KBM-7 (cell line): ENCODE measurements at regions not wholly inside any gene's neighbourhood (a gene's known extent, or its start where the extent isn't known, plus 50 kb on each side); places are given as distances from the start of the nearest gene placed in this dataset.
"Not testable (repeated sequence)": the region's sequence is repeated elsewhere in the genome, so short reads cannot be mapped to it uniquely, and the experiment has no call there.

Source experiments
- DNase-seq: peaks from one replicate; pipeline ENCODE4 v3.0.0-alpha.2; 2015
- in situ Hi-C: fragments of 300-500 bp; cut with MboI; formaldehyde crosslinking; loops from 2 replicates; pipeline ENCODE4 v1.14.3; 2020; ENCODE audit warnings: low sequenced_read_pairs, low pct_unique_long_range_greater_than_20kb, mixed read lengths

DNA sequence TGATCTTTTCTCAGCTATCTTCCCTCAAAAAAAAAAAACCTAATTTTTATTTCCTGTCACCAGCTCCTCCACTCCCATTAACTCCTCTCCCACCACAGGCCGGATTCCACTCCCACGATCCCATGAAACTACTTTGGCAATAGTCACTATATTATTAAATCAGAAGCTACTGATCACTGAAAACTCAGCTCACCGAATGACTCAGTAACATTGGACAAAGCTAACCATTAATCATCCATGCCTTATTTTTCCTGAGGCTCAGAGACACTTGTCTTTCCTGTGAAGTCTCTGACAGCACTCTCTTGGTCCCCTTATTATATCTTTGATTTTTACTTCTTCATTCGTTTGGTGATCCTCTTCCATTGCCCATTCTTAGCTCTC, 260.2 kb downstream of the CGGBP1 start:
- no peak for DNase-seq
- in situ Hi-C loops = no loop called here

DNA sequence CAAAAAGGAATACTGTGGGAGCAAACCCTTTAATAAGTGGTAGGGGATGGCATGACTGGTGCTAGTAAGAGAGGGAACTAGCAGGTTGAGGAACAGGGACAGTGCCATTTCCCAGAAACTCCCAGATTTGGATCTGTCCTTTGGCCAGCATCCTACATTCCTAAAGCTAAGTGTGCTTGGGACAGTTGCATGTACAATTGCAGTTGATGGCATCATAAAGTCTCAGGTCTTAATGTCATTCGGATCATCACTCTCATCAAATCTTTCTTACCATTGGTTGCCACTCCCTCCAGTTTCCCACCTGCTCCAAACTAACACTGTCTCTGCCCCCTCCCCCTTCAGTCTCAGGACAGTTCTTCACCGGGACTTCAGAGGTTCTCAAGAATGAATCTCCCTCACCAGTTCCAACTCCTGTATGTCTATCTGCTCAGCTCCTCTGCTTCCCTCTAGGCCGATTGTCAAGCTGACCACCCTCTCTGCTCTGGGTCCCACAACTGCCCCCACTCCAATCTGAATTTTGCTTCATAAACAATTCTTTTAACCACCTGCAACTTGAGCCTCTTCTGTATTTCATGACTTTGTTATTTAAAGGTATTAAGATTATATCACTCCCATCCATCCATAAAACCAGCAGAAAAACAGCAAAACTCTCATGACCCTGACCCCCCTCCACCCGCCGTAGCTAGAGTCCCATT, 260.8 kb downstream of the CGGBP1 start:
- in situ Hi-C loops = no loop called here
- DNase-seq = no peak

DNA sequence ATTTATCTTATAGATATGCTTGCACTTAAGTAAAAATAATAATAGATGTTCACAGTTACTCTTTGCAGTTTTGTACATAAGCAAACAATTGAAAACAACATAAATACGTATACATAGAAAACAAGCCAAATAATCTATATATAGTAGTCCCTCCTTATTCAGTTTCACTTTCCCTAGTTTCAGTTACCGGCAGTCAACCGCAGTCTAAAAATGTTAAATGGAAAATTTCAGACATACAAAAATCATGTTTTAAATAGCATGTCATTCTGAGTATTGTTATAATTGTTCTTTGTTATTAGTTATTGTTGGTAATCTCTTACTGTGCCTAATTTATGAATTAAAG, 262.0 kb downstream of the CGGBP1 start:
- in situ Hi-C loops = no loop called here
- DNase-seq = no peak

DNA sequence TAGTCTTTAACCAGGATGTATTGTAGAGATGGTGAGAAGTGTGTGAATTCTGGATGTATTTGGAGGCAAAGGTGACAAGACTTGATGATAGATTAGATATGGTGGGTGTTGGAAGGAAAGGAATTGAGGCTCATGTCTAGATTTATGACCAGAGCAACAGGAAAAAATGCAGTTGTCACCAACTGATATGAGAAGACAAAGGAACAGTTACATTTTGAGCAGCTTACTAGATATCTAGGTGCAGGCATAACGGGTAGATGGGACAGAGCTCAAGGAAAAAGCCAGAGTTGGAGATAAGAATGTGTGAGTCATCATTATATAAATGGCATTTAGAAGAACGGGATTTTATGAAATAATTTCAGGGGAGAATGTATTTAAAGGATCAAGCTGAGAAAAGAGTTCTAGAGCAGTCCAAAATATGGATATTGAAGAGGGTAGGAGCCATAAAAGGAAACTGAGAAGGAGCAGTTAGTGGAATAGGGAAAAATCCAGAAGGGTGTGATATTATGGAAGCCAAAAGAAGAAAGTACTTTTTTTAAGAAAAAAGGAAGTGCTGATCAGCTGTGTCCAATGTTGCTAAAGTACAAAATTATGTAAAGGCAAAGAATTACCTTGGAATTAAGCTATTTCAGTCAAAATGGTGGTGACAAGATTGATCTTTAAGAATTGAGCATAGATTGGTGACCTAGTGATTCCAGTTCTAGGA, 262.5 kb downstream of the CGGBP1 start:
- DNase-seq = no peak
- in situ Hi-C loops = no loop called here

DNA sequence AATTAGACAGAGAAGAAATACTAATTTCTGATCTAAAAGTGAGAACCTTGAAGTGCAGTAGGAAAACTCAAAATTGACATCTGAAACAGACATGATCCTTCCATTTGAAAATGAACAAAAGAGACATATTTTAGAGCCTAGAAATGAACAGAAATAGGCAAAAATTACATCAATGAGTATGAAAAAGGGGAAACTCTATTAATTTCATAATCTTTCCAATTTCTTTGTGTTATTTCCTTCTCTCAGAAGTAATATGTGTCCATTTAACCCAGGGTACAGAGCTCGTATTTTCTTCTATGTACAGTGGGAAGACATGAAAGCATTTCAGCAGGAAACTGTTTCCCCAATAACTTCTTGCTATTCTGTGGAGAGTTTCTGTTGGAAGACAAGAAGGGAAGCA, 263.1 kb downstream of the CGGBP1 start:
- in situ Hi-C loops = no loop called here
- no peak for DNase-seq

DNA sequence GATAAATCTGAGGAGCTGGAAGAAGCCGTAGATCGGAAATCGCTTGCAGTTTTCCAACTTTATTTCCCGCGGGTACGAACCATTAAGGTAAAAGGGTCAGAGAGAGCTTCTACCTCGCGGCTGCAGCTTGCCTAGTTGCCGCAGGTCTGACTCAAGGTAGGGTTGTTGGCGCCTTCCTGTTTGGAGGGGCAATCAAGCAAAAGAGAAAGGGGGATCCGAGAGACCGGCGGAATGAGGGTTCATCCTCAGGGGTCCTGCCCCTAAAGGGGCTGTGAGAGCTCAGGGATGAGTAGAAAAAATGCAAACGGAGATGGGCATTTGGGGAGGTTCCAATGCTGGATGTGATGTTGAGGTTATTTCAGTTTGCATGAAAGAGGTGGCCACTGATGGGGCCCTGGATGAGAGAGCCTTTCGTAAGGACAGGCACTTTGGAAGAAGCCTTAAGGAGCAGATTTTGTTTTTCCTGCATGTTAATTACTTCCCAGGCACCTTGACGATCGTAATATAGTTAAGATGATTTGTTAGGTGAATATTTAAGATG, 265.4 kb downstream of the CGGBP1 start:
- no peak for DNase-seq
- in situ Hi-C loops = no loop called here

DNA sequence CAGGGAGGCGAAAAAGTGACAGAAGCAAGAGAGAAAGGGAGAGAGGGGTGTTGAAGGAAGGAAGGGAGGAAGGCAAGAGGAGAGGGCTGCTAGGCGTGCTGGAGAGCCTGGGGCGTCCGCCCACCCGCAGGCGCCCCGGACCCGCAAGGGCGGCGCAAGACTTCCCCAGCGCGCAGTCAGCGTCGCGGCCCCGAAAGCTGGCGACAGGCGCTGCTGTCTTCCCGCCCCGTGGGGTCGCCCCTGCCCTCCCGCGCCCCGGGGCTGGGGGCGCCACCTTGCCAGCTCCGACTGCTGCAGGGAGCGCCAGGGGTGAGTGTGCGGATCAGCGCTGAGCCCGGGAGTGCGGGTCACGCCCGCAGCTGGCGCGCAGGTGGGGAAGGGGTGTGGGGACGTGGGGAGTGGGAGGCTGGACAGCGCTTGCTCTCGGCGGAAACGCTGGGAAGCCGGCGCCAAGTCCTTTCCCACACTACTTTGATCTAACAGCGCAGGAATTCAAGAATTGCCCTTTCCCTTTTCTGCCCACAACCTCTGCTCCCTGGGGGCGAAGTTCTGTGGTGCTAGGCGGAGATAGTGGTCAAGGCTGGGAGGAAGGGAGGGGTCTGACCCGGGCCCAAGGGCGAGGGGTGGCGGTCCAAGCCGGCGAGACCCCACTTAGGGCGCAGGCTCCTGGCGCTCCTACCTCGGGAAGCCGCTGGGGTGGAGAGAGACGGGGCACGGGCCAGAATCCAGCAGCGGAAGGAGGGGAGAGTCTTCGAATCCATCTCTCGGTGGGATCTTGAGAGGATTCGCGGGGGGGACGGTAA, 266.1 kb downstream of the CGGBP1 start, which contains the start of gene HTR1F:
HTR1F (plus strand) TSS at position 173 of the 803 bp plus-strand sequence.
- DNase-seq = no peak
- in situ Hi-C loops = no loop called here

DNA sequence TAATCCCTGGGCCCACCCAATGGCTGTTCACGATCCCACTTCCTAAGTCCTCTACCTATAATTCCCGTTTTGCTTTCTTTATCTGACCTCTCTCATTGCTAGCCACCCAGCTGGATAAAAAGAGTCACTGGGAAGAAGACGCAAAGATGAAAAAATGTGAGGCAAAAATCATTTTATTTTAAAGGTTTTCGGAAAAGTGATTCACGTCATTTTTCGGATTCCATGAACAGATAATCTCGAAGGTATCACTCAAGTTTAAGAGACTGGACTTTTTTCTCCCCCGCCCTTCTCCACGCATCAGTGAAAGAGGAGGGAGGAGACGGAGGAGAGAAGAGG, 266.6 kb downstream of the CGGBP1 start:
- DNase-seq = no peak
- in situ Hi-C loops = no loop called here

DNA sequence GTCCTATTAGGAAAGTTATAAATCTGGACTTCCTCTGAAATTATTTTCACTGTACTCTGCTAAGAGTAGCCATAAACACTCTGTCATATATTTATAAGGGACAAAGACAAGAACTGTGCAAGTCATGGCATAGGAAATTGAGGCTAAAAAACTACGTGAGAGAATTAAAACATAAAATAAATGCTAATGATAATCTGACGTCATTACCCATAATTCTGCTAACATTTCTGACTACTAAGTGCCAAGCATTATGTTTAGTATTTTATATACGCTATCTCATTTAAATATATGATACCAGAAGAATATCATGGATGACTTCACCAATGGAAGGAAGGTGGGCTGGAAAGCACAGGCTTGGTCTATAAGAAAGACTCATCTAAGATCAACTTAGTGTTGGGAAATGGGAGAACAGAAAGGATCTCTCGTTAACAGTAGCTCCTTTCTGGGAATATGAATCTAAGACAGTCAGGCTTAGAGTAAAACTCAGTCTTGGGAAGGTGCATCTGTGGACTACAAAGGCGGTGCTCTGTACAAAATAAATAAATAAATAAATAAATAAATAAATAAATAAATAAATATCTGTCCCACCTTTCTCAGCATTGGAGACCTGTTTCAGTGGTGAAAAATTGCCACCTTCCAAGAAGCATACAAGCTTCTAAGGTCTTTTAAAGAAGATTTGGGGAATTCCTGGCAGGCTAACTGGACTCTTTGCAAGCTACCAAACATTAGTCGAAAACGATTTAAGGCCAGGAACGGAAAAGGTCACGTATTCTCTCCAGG, 267.4 kb downstream of the CGGBP1 start:
- DNase-seq = no peak

DNA sequence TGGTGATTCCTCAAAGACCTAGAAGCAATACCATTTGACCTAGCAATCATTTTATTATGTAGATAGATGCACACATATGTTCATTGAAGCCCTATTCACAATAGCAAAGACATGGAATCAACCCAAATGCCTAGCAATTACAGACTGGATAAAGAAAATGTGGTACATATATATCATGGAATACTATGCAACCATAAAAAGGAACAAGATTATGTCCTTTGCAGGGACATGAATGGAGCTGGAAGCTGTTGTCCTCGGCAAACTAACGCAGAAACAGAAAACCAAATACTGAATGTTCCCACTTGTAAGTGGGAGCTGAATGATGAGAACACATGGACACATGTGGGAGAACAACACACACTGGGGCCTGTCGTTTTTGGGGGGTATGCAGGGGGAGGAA, 269.8 kb downstream of the CGGBP1 start:
- in situ Hi-C loops, DNase-seq: not testable (repeated sequence)

More for the DNA sequence above, 267.4 kb downstream of the CGGBP1 start:
- in situ Hi-C loops = no loop called here

DNA sequence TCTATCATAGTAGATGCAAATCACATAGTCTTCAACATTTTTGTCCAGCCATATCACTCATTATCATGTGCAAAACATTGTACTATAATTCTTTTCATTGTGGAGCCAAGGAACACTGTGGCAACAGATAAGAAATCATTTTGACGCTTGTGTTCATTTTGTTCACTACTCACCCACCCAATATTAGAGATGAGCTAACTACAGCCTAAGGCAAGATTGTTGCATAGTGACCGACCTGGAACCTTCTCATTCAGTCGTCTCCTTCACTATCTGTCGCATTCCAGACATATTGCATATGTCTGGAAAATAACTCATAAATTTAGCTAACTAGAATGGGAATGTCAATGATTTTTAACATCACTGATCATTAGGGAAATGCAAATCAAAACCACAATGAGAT, 270.3 kb downstream of the CGGBP1 start:
- in situ Hi-C loops = no loop called here
- DNase-seq = no peak

DNA sequence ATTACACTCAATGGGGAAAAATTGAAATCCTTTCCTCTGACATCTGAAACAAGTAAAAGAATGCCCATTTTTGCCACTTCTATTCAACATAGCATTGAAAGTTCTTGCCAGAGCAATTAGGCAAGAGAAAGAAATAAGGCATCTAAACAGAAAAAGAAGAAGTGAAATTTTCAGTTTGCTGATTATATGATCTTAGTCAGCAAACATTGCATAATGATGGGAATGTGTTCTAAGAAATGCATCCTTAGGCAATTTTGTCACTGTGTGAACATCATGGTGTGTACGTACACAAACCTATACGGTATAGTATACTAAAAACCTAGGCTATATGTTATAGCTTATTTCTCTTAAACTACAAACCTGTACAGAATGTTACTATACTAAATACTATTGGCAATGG, 278.0 kb downstream of the CGGBP1 start:
- in situ Hi-C loops = no loop called here
- no peak for DNase-seq

DNA sequence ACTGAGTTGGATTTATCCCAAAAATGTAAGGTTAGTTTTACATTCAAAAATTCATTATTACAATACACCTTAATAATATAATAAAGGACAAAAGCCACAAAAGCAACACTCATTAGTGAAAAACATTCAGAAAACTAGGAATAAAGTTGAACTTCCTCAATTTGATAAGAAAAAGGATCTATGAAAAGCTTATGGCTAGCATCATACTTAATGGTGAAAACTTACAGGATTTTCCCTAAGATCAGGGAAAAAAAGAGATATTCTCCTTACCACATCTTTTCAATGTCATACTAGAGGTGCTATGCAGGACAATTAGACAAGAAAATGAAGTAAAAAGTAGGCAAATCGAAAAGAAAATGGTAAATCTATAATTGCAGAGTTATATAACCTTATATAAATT, 279.9 kb downstream of the CGGBP1 start:
- in situ Hi-C loops = no loop called here
- DNase-seq = no peak

DNA sequence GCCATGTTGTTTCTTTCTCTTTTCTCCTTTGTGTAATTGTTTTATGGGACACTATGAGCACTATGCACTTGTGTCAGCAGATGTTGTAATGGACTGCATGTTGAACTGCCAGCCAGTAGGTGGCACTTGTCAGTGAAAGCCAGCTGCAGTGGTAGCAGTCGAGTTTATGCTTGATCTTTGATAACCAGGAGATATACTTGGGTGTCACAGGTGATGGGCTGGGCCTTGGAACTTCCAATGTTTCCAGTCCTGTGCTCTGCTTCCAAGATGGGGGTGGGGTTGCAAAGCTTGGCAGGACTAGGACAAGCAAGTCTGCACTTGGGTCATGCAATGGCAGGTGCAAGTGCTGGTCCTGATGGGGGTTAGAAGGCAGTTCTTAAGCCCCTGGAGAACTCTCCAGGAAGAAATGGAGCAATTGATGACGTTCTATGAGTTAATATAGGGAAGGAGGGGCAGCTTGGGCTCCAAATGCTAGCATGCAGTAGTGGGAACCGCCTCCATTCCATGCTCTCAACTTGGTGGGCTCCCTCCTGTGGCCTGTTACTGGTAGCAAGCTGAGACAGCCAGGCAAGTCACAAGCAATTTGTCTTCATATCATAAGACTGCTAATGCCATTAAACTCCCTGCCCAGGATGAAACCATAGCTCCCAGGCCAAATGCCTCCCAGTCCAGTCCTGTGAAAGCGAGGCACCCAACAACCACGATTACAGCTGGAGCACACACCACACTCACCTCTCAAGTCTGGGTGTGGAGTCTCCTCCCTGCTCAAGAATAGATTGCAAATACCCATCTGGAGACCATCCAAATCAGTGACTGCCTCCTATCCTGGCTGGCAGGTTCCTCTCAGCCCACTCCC, 287.2 kb downstream of the CGGBP1 start:
- in situ Hi-C loops = no loop called here
- peak; percentile 60 for DNase-seq

DNA sequence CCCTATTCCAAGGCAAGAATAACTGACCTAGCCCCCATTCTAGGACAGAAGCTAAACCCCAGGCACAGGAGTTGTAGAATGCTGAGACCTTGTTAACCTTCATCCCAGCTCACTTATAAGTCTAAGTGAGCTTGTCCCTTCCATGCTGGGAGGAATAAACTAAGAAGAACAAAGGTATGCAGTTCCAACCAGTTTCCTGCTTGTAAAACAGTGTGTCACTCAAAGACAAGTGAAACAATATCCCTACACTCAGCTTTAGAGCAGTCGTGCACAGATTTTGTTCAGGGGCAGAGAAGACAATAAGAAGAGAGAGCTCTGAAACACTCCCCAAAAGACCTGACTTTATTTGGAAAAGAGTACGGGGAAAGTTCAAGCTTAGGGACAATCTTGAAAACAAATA, 292.1 kb downstream of the CGGBP1 start:
- no peak for DNase-seq
- in situ Hi-C loops = no loop called here

DNA sequence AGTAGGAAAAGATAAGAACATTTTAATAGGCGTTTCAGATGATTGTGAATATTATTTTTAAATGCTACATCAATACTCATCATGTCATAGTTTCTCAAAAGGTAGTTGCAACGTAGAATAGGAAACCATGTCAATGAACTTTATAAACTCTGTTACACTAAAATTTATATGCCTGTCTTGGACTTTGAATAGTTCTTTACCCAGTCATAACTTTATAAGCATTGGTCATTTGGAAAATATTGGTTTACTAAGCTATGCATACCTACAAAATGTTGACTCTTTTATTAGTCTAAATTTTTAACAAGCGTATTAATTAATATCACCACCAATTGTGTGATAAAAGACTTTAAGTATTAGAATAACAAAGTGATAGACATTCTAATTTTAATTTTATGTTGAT, 293.5 kb downstream of the CGGBP1 start:
- in situ Hi-C loops = no loop called here
- no peak for DNase-seq

DNA sequence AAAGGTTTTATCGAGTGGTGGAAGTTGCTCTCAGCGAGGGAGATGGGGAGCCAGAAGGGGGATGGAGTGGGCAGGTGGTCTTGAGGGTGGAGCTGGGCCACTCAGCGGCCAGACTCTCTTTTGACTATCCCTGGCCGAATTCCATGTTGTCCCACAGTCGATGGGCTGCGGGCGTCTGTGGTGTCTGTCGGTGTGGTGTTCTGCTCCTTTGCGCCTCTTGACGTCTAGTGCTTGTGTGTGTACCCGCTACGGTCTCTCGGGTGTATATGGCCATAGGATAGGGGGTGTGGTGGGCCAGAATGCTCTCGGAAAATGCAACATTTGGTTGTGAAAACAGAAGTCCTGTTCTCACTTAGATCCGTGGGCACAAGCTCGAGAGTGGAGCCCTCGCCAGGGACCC, 297.0 kb downstream of the CGGBP1 start:
- in situ Hi-C loops = no loop called here
- no peak for DNase-seq

DNA sequence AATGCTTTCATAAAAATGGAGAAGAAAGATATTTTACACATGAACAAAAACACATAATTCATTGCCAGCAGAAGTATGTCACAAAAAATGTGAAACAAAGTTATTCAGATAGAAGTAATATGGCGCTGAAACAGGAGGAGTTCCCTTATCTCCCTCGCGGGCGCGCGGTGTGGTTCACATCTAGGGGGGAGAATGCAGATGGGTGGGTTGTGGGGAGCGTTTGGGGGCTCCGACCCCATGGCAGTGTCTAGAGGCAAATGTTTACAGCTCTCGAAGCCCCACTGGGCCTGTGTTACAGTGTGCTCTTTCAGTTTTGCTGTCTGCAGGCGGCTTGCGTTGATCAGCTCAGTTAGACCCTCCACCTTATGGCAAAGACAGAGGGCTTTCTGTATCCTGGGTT, 297.5 kb downstream of the CGGBP1 start:
- in situ Hi-C loops = no loop called here
- DNase-seq = no peak

DNA sequence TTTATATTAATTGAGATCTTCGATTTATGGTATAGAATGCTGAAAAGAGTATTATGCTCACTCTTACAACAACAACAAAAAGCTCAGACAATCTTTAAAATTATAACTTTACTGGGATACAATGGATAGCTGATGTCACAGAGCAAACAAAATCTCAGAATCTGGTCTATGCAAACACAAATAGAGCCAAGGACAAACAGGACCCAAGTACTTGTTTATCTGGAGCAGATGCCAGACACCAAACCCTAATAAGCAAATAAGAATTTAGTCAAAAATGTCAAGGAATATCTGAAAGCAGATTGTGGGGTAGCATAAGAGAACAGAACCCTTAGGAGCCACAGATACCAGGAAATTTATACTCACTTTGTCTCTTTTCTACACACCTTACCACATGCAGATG, 302.2 kb downstream of the CGGBP1 start:
- in situ Hi-C loops = no loop called here

More for the DNA sequence above, 302.2 kb downstream of the CGGBP1 start:
- no peak for DNase-seq
